ENCODE measurements at regions not wholly inside any gene's neighbourhood (a gene's known extent, or its start where the extent isn't known, plus 50 kb on each side); places are given as distances from the start of the nearest gene placed in this dataset.

- ATAC-seq: peak; percentile 86
- peaks cover 8% of the 10 kb centered on the region for H3K4me1 Mint-ChIP-seq (ENCODE audit: low read depth)
- H3K4me3 Mint-ChIP-seq: no peak overlapping the region
- intact Hi-C loops (cut with micrococcal nuclease): loop anchor here (5.0 to 10.0 kb wide), 3 partner anchors 110 to 368 kb away; no protein-coding TSS in a partner anchor
- CTCF ChIA-PET: interaction anchor here (0.6 to 4.2 kb wide), 26 partner anchors 9 to 372 kb away, joined by 3 to 32 read pairs (median 4); partner anchors contain the start of gene CCDC71L
- POLR2A ChIA-PET: interaction anchor here (0.6 to 1.3 kb wide), 3 partner anchors 11 to 112 kb away, joined by 3 read pairs; no protein-coding TSS in a partner anchor
- peak; percentile 70 for DNase-seq
- no peaks in the 10 kb centered on the region for H3K9me3 Mint-ChIP-seq
- no peaks in the 10 kb centered on the region for H3K36me3 Mint-ChIP-seq (ENCODE audit: low read depth)
- TF ChIP-seq CTCF (IDR thresholded peaks at IDR 0.05): peak; percentile 60
- H3K27me3 Mint-ChIP-seq: peaks cover 3% of the 10 kb centered on the region
- no peak overlapping the region for H3K27ac Mint-ChIP-seq
Observed at GRCh38 chr7:106542550-106543220, 118.3 kb downstream of the CCDC71L start.

GRCh38 chr7:106538638-106539037 is 122.3 kb downstream of the CCDC71L start:
- Mint-ChIP-seq H3K36me3 (ENCODE audit: low read depth) (no peaks in the 10 kb centered on the region), H3K4me3 (no peak overlapping the region), H3K27me3 (peaks cover 3% of the 10 kb centered on the region), H3K27ac (no peak overlapping the region), H3K9me3 (no peaks in the 10 kb centered on the region), H3K4me1 (ENCODE audit: low read depth) (peaks cover 8% of the 10 kb centered on the region)
- intact Hi-C loops (cut with micrococcal nuclease): no loop called here
- CTCF ChIA-PET: interaction anchor here (1.8 kb wide), 1 partner anchor 197 kb away, joined by 5 read pairs; no protein-coding TSS in a partner anchor
- DNase-seq (no peak), ATAC-seq (no peak)
- TF ChIP-seq CTCF (IDR thresholded peaks at IDR 0.05): no peak
- POLR2A ChIA-PET: no interaction called here

GRCh38 chr7:106537119-106537518 is 123.8 kb downstream of the CCDC71L start:
- TF ChIP-seq CTCF (IDR thresholded peaks at IDR 0.05): no peak
- peaks cover 2% of the 10 kb centered on the region for H3K27me3 Mint-ChIP-seq
- intact Hi-C loops (cut with micrococcal nuclease): no loop called here
- ATAC-seq (no peak), DNase-seq (no peak)
- ChIA-PET POLR2A (no interaction called here), CTCF (no interaction called here)
- no peak overlapping the region for H3K4me3 Mint-ChIP-seq
- H3K4me1 Mint-ChIP-seq (ENCODE audit: low read depth): peaks cover 3% of the 10 kb centered on the region
- no peak overlapping the region for H3K27ac Mint-ChIP-seq
- H3K36me3 Mint-ChIP-seq (ENCODE audit: low read depth): no peaks in the 10 kb centered on the region
- H3K9me3 Mint-ChIP-seq: no peaks in the 10 kb centered on the region

GRCh38 chr7:106536079-106536478 is 124.9 kb downstream of the CCDC71L start:
- H3K9me3 Mint-ChIP-seq: no peaks in the 10 kb centered on the region
- H3K27ac Mint-ChIP-seq: no peak overlapping the region
- TF ChIP-seq CTCF (IDR thresholded peaks at IDR 0.05): no peak
- intact Hi-C loops (cut with micrococcal nuclease): no loop called here
- CTCF ChIA-PET: no interaction called here
- DNase-seq (no peak), ATAC-seq (no peak)
- H3K4me3 Mint-ChIP-seq: no peak overlapping the region
- POLR2A ChIA-PET: no interaction called here
- H3K36me3 Mint-ChIP-seq (ENCODE audit: low read depth): no peaks in the 10 kb centered on the region
- H3K4me1 Mint-ChIP-seq (ENCODE audit: low read depth): peaks cover 3% of the 10 kb centered on the region
- H3K27me3 Mint-ChIP-seq: no peaks in the 10 kb centered on the region

GRCh38 chr7:106535234-106535932 is 125.6 kb downstream of the CCDC71L start:
- H3K4me1 Mint-ChIP-seq (ENCODE audit: low read depth): peaks cover 3% of the 10 kb centered on the region
- no peaks in the 10 kb centered on the region for H3K27me3 Mint-ChIP-seq
- DNase-seq: no peak
- CTCF ChIA-PET: no interaction called here
- H3K27ac Mint-ChIP-seq: no peak overlapping the region
- POLR2A ChIA-PET: no interaction called here
- no peak for ATAC-seq
- TF ChIP-seq CTCF (IDR thresholded peaks at IDR 0.05): no peak
- intact Hi-C loops (cut with micrococcal nuclease): no loop called here
- H3K4me3 Mint-ChIP-seq: no peak overlapping the region
- H3K36me3 Mint-ChIP-seq (ENCODE audit: low read depth): no peaks in the 10 kb centered on the region
- no peaks in the 10 kb centered on the region for H3K9me3 Mint-ChIP-seq

Data from activated CD8-positive, alpha-beta T cell treated with anti-CD3 and anti-CD28 coated beads for 36 hours (primary cell).